CD4-positive, CD25-positive, alpha-beta regulatory T cell (primary cell): ENCODE measurements at regions not wholly inside any gene's neighbourhood (a gene's known extent, or its start where the extent isn't known, plus 50 kb on each side); places are given as distances from the start of the nearest gene placed in this dataset.
A peak's percentile ranks its signal among the peaks of the same experiment; 100 is the strongest.

Experiments
- ATAC-seq, 2 donors: fragments of 150-1000 bp; cut with Tn5 transposase; one replicate each; pipeline ENCODE4 v1.10.0; 2021; ENCODE audit warnings: low read depth in 2 of 2, moderate number of reproducible peaks in 2 of 2, moderate library complexity in 1 of 2
- DNase-seq, 3 donors: peaks; one replicate each; pipeline versions ENCODE4 v3.0.0 to v3.0.0-alpha.2; 2012 to 2022; ENCODE audit warnings: mixed read lengths in 1 of 3
- H3K27ac ChIP-seq: one replicate; pipeline ENCODE4 v1.7.0; 2013; ENCODE audit warnings: mild to moderate bottlenecking, low read length; ENCODE audit not compliant: insufficient read depth, poor library complexity, severe bottlenecking
- H3K27me3 ChIP-seq: one replicate; pipeline ENCODE4 v1.7.0; 2013; ENCODE audit warnings: low read length; ENCODE audit not compliant: control insufficient read depth, insufficient read depth
- H3K36me3 ChIP-seq: one replicate; pipeline ENCODE4 v1.7.0; 2013; ENCODE audit warnings: mild to moderate bottlenecking, low read length, moderate library complexity; ENCODE audit not compliant: control insufficient read depth, insufficient read depth
- H3K4me1 ChIP-seq: 2 replicates; pipeline ENCODE4 v1.7.0; 2013; ENCODE audit warnings: mild to moderate bottlenecking, low read length; ENCODE audit not compliant: insufficient read depth, control insufficient read depth, poor library complexity, severe bottlenecking
- H3K4me3 ChIP-seq: one replicate; pipeline ENCODE4 v1.7.0; 2013; ENCODE audit warnings: low read depth, mild to moderate bottlenecking, low read length, moderate library complexity
- H3K9me3 ChIP-seq, 2 experiments: 1 replicate in 1 of 2; 2 replicates in 1 of 2; pipeline ENCODE4 v1.7.0; 2013; ENCODE audit warnings: low read length in 2 of 2, mild to moderate bottlenecking in 1 of 2, moderate library complexity in 1 of 2; ENCODE audit not compliant: control insufficient read depth in 2 of 2
- H3K27ac Mint-ChIP-seq, 3 donors: one replicate each; pipeline ENCODE4 v1.8.0; 2020 to 2022; ENCODE audit warnings: mild to moderate bottlenecking in 3 of 3, mixed read lengths in 3 of 3, moderate library complexity in 2 of 3
- H3K27me3 Mint-ChIP-seq: one replicate; pipeline ENCODE4 v1.8.0; 2022; ENCODE audit warnings: mild to moderate bottlenecking, mixed read lengths
- H3K36me3 Mint-ChIP-seq: one replicate; pipeline ENCODE4 v1.8.0; 2020; ENCODE audit warnings: mixed read lengths
- H3K4me1 Mint-ChIP-seq, 4 donors: one replicate each; pipeline ENCODE4 v1.8.0; 2020 to 2022; ENCODE audit warnings: mixed read lengths in 4 of 4, mild to moderate bottlenecking in 1 of 4
- H3K4me3 Mint-ChIP-seq, 4 donors: one replicate each; pipeline ENCODE4 v1.8.0; 2020 to 2022; ENCODE audit warnings: mild to moderate bottlenecking in 4 of 4, mixed read lengths in 4 of 4, moderate library complexity in 3 of 4
- H3K9me3 Mint-ChIP-seq, 7 donors: one replicate each; pipeline ENCODE4 v1.8.0; 2020 to 2022; ENCODE audit warnings: mixed read lengths in 7 of 7, mild to moderate bottlenecking in 3 of 7, moderate library complexity in 2 of 7

DNA sequence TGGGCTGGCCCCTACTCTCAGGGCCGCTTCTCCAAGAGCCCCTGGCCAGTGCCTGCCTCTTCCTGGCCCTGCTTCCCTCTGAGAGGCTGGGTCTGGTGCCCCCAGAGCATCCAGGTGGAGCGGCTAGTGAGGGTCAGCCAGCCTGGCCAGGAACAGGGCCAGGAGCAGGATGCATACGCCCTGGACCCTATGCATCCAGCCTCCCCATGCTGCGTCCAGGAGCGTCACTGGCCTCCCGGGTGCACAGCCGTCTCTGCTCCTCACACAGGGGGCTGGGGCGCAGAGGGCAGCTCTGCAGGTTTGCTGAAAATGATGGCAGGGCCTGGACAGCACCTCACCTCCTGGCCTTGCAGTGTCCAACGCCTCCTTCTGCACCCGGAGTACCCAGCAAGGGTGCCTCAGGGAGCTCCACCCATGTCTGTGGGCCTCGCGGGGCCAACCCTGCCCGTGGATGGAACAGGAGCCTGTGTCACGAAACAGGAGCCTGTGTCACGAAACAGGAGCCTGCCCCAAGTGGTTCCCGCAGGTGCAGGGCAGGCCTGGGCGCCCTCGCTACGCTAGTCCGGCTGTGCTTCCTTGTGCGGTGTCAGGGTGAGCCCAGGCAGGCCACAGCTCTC lies 246.2 kb upstream of the PPP2R2D start:
- Mint-ChIP-seq H3K4me3 (no peak overlapping the region), H3K9me3 (peaks cover 0 to 2% (median 0%) of the 10 kb centered on the region in 7 donors), H3K27ac (peak overlapping the region in 1 of 3 donors; percentile 56), H3K4me1 (peaks cover 0 to 5% (median 0%) of the 10 kb centered on the region in 4 donors), H3K36me3 (no peaks in the 10 kb centered on the region), H3K27me3 (peaks cover 8% of the 10 kb centered on the region)
- no peaks in the 10 kb centered on the region for H3K4me1 ChIP-seq
- H3K27ac ChIP-seq, result no peak overlapping the region
- no peaks in the 10 kb centered on the region for H3K27me3 ChIP-seq
- no peak for DNase-seq
- no peak overlapping the region for H3K4me3 ChIP-seq
- H3K9me3 ChIP-seq, result no peaks in the 10 kb centered on the region
- H3K36me3 ChIP-seq, result no peaks in the 10 kb centered on the region
- ATAC-seq, result no peak

DNA sequence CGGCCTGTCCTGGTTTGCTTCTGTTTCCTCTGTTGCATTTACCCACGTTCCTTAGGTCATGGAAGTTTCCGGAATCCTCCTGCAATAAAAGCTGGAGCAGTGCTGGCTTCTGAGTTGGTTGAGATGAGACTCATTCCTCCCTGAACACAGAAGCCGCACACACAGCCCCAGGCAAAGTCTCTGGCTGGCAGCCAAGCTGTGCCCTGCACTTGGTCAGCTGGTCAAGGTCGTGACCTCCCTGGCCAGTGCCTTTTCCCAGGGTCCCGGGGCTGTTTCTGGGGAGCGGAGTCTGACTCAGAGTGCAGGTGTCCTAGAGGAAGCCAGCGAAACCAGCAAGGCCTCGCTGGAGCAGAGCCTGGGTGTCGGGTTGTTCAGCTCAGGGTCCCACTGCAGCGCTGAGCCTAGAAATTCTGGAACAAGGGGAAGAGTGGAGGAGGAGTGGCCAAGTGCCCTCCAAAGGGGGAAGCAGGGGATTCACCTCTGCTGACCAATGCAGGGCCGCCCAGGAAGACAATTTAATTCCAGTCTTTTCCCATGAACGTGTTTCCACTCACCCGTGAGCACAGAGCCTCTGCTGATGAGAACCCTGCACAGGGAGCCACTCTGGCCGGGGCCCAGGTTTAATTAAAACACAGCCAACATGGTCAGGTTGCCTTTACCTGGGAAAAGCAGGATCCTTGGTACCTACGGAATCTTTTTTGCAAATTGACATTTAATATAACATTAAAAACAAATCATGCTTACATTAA lies 245.5 kb upstream of the PPP2R2D start:
- Mint-ChIP-seq H3K27ac (no peak overlapping the region), H3K9me3 (peaks cover 0 to 3% (median 2%) of the 10 kb centered on the region in 7 donors), H3K27me3 (peaks cover 8% of the 10 kb centered on the region), H3K4me1 (peaks cover 0 to 5% (median 0%) of the 10 kb centered on the region in 4 donors), H3K36me3 (no peaks in the 10 kb centered on the region), H3K4me3 (no peak overlapping the region)
- ATAC-seq (no peak), DNase-seq (no peak)
- H3K27ac ChIP-seq, result no peak overlapping the region
- H3K9me3 ChIP-seq, result no peaks in the 10 kb centered on the region
- H3K27me3 ChIP-seq, result no peaks in the 10 kb centered on the region
- no peaks in the 10 kb centered on the region for H3K36me3 ChIP-seq
- no peaks in the 10 kb centered on the region for H3K4me1 ChIP-seq
- H3K4me3 ChIP-seq, result no peak overlapping the region

DNA sequence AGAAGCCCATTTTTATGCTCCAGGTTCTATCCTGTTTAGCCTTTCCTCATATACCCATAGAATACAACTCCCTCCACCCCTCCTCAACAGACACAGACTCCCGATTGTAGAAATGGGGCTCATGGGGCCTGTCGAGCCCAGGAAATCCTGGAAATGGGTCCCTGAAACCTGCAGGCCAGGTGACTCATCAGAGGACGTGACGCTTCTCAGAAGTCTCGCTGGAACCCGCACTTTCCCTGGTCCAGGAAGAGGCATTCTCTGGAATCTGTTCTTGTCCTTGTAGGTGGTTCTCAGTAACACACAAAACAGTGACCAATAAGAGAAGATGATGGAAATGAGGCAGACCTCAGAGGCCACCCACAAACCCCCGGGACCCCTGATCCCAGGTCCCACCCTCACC lies 244.8 kb upstream of the PPP2R2D start:
- DNase-seq (no peak), ATAC-seq (no peak)
- H3K27ac ChIP-seq, result no peak overlapping the region
- Mint-ChIP-seq H3K27ac (no peak overlapping the region), H3K9me3 (peaks cover 0 to 3% (median 2%) of the 10 kb centered on the region in 7 donors), H3K4me1 (peaks cover 0 to 5% (median 0%) of the 10 kb centered on the region in 4 donors), H3K36me3 (no peaks in the 10 kb centered on the region), H3K27me3 (peaks cover 8% of the 10 kb centered on the region), H3K4me3 (no peak overlapping the region)
- no peaks in the 10 kb centered on the region for H3K36me3 ChIP-seq
- no peaks in the 10 kb centered on the region for H3K4me1 ChIP-seq
- H3K4me3 ChIP-seq, result no peak overlapping the region
- no peaks in the 10 kb centered on the region for H3K27me3 ChIP-seq
- no peaks in the 10 kb centered on the region for H3K9me3 ChIP-seq

DNA sequence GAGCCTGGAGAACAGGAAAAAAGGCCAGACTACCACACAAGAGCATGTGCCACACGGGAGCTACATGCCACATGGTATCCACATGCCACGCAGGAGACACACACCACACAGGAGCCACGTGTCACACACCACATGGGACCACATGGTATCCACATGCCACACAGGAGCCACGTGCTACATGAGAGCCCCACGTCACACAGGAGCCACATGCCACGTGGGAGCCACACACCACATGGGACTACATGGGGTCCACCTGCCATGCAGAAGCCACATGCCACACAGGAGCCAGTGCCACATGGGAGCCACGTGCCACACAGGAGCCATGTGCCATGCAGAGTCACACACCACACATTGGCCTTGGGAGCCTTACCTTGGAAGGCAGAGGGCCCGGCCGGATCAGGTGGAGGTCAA lies 244.4 kb upstream of the PPP2R2D start:
- Histone ChIP-seq H3K4me1 (no peaks in the 10 kb centered on the region), H3K9me3 (no peaks in the 10 kb centered on the region)
- ATAC-seq, result no peak

DNA sequence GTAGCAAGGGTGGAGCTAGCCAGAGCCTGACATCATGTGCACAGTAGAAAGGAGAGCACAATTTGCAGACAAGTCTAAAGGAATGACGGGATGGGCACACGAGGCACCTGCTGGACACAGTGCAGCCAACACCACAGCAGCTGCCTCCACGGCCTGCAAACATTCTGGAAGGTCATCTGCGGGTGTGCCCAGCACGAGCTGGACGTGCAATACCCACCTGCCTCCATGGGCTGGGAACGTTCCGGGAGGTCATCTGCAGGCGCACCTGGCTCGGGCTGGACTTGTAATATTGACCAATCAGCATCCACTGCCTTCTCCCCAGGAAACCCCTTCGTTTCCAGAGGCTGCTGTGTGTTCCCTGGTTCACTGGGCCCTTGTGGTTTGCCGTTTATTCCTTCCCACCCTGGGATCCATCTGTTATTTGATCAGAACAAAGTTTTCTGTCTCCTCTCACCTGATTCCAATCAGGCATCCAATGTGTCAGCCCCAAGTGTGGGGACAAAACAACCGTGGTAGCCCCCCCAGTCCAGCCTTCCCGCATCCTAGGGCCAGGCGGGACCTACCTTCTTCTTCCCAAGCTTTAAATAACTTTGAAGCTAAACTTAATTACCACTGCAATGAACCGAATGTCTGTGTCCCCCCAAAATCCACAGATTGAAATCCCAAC lies 243.4 kb upstream of the PPP2R2D start:
- peaks cover 0 to 2% (median 0%) of the 10 kb centered on the region in 4 donors for H3K4me1 Mint-ChIP-seq
- no peaks in the 10 kb centered on the region for H3K27me3 ChIP-seq
- DNase-seq (no peak), ATAC-seq (no peak)
- peaks cover 0 to 3% (median 2%) of the 10 kb centered on the region in 7 donors for H3K9me3 Mint-ChIP-seq
- no peaks in the 10 kb centered on the region for H3K36me3 ChIP-seq
- peaks cover 3% of the 10 kb centered on the region for H3K27me3 Mint-ChIP-seq
- no peaks in the 10 kb centered on the region for H3K9me3 ChIP-seq
- no peaks in the 10 kb centered on the region for H3K4me1 ChIP-seq
- H3K27ac ChIP-seq, result no peak overlapping the region
- H3K36me3 Mint-ChIP-seq, result no peaks in the 10 kb centered on the region
- H3K27ac Mint-ChIP-seq, result no peak overlapping the region
- no peak overlapping the region for H3K4me3 ChIP-seq
- no peak overlapping the region for H3K4me3 Mint-ChIP-seq

More for the DNA sequence above, 244.4 kb upstream of the PPP2R2D start:
- Mint-ChIP-seq H3K27ac (no peak overlapping the region), H3K27me3 (peaks cover 8% of the 10 kb centered on the region), H3K4me3 (no peak overlapping the region), H3K36me3 (no peaks in the 10 kb centered on the region), H3K9me3 (peaks cover 0 to 3% (median 2%) of the 10 kb centered on the region in 7 donors), H3K4me1 (peaks cover 0 to 5% (median 0%) of the 10 kb centered on the region in 4 donors)
- Histone ChIP-seq H3K27ac (no peak overlapping the region), H3K4me3 (no peak overlapping the region), H3K27me3 (no peaks in the 10 kb centered on the region), H3K36me3 (no peaks in the 10 kb centered on the region)
- DNase-seq, result no peak

DNA sequence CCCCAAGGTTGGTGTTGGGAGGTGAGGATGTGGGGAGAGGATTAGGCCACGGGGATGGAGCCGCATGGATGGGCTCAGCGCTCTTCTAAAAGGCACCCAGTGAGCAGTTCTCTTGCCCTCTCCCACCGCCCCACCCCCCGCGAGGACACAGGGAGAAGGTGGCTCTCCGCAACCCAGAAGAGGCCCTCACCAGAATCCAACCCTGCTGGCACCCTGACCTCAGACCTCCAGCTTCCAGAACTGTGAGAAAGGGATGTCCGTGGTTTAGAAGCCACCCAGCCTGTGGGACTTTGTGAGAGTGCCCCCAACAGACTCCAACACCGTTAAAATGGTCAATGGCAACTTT lies 242.8 kb upstream of the PPP2R2D start:
- no peak for ATAC-seq
- no peaks in the 10 kb centered on the region for H3K27me3 Mint-ChIP-seq

DNA sequence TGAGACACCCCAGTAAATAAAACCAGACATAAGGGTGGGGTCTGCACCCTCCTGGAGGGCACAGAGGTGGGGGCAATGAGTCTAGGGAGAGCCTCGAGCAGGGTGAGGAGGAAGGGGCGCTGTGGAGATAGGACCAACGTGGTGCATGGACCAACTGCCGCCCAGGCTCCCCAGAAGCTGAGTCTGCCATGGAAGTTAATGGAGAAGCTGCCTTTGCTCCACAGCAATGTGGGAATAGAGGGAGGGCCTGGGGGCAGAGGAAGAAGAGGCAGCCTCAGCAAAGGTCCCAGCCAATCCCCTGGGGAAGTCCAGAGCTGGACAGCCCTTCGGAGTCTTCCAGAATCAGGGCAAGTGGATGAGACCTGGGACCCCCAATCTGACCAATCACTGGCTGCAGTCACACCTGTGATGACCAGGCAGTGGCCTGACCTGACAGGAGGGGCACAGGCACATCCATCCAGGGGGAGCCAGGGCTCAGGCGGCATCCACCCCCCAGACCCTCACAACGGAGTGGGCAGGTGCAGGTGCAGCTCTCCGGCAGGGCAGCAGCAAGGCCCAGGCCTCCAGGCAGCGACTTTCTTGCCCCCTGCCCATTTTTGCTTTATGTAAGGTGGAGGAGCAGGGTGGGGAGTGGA lies 242.2 kb upstream of the PPP2R2D start:
- no peaks in the 10 kb centered on the region for H3K36me3 ChIP-seq
- ATAC-seq (no peak), DNase-seq (no peak)
- H3K27ac Mint-ChIP-seq, result no peak overlapping the region
- H3K4me3 ChIP-seq, result no peak overlapping the region
- peaks cover 0 to 3% (median 2%) of the 10 kb centered on the region in 7 donors for H3K9me3 Mint-ChIP-seq
- H3K4me1 ChIP-seq, result no peaks in the 10 kb centered on the region
- H3K9me3 ChIP-seq, result no peaks in the 10 kb centered on the region
- peaks cover 0 to 2% (median 0%) of the 10 kb centered on the region in 4 donors for H3K4me1 Mint-ChIP-seq
- H3K27me3 Mint-ChIP-seq, result no peaks in the 10 kb centered on the region
- no peaks in the 10 kb centered on the region for H3K27me3 ChIP-seq
- H3K27ac ChIP-seq, result no peak overlapping the region
- H3K36me3 Mint-ChIP-seq, result no peaks in the 10 kb centered on the region
- no peak overlapping the region for H3K4me3 Mint-ChIP-seq

More for the DNA sequence above, 242.8 kb upstream of the PPP2R2D start:
- no peaks in the 10 kb centered on the region for H3K9me3 ChIP-seq
- H3K36me3 ChIP-seq, result no peaks in the 10 kb centered on the region
- H3K36me3 Mint-ChIP-seq, result no peaks in the 10 kb centered on the region
- no peak for DNase-seq
- H3K27ac ChIP-seq, result no peak overlapping the region
- H3K9me3 Mint-ChIP-seq, result peaks cover 0 to 3% (median 2%) of the 10 kb centered on the region in 7 donors
- no peak overlapping the region for H3K4me3 Mint-ChIP-seq
- H3K27me3 ChIP-seq, result no peaks in the 10 kb centered on the region
- H3K27ac Mint-ChIP-seq, result no peak overlapping the region
- peaks cover 0 to 2% (median 0%) of the 10 kb centered on the region in 4 donors for H3K4me1 Mint-ChIP-seq
- no peak overlapping the region for H3K4me3 ChIP-seq
- no peaks in the 10 kb centered on the region for H3K4me1 ChIP-seq
